ENCODE measurements at regions not wholly inside any gene's neighbourhood (a gene's known extent, or its start where the extent isn't known, plus 50 kb on each side); places are given as distances from the start of the nearest gene placed in this dataset.

DNA sequence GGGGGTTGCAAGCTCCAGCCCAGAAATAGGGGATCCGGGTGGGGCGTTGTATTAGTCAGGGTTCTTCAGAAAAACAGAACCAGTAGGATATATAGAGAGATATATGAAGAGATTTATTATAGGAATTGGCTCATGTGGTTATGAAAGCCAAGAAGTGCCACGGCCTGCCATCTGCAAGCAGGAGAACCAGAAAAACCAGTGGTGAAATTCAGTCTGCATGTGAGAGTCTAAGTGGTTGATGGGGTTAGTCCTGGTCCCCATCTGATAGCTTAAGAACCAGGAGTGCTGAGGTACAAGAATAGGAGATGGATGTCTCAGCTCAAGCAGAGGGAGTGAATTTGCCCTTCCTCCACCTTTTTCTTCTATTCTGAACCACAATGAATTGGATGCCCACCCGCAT, 123.4 kb upstream of the APC start:
- no peaks in the 10 kb centered on the region for H3K4me1 ChIP-seq
- H3K9me3 ChIP-seq = no peaks in the 10 kb centered on the region
- H3K27me3 ChIP-seq = no peaks in the 10 kb centered on the region
- TF ChIP-seq, protein P1, sequence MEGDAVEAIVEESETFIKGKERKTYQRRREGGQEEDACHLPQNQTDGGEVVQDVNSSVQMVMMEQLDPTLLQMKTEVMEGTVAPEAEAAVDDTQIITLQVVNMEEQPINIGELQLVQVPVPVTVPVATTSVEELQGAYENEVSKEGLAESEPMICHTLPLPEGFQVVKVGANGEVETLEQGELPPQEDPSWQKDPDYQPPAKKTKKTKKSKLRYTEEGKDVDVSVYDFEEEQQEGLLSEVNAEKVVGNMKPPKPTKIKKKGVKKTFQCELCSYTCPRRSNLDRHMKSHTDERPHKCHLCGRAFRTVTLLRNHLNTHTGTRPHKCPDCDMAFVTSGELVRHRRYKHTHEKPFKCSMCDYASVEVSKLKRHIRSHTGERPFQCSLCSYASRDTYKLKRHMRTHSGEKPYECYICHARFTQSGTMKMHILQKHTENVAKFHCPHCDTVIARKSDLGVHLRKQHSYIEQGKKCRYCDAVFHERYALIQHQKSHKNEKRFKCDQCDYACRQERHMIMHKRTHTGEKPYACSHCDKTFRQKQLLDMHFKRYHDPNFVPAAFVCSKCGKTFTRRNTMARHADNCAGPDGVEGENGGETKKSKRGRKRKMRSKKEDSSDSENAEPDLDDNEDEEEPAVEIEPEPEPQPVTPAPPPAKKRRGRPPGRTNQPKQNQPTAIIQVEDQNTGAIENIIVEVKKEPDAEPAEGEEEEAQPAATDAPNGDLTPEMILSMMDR (IDR thresholded peaks at IDR 0.05) = no peak
- H3K27ac ChIP-seq = no peak overlapping the region
- 94 to 97% methylated on average over 4 of the region's 4 CpGs for WGBS, 2 donors
- H3K36me3 ChIP-seq = no peaks in the 10 kb centered on the region
- H3K4me3 ChIP-seq = no peak overlapping the region
- intact Hi-C loops (cut with DNase I) = loop anchor here in 1 of 10 donors (5.0 kb wide), 1 partner anchor 228 kb away; no protein-coding TSS in a partner anchor
- DNase-seq = no peak
- ATAC-seq = no peak

DNA sequence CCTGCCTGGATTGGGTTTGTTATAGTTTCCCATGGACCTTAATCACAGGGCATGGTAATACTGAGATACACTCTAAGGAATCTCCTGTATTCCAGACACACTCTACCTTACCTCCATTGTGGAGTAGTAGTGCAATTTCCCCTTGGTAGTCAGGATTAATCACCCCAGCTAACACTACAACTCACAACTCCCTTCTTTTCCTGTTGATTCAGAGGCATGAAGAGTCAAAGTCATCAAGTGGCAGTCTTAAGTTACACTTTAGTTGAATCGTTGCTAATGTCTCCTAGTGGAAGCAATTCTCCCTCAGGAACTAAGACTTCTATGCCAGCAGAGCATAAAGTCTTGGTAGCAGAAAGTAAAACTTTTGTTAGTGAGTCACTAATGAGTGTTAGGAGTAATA, 122.7 kb upstream of the APC start:
- H3K36me3 ChIP-seq = no peaks in the 10 kb centered on the region
- TF ChIP-seq, protein P1 (IDR thresholded peaks at IDR 0.05) = no peak
- no peaks in the 10 kb centered on the region for H3K9me3 ChIP-seq
- ATAC-seq (no peak), DNase-seq (no peak)
- H3K27ac ChIP-seq = no peak overlapping the region
- H3K4me1 ChIP-seq = no peaks in the 10 kb centered on the region
- no peaks in the 10 kb centered on the region for H3K27me3 ChIP-seq
- intact Hi-C loops (cut with DNase I) = loop anchor here in 1 of 10 donors (5.0 kb wide), 1 partner anchor 227 kb away; no protein-coding TSS in a partner anchor
- H3K4me3 ChIP-seq = no peak overlapping the region
- 59 to 63% methylated on average over 1 of the region's 1 CpG for WGBS, 2 donors

DNA sequence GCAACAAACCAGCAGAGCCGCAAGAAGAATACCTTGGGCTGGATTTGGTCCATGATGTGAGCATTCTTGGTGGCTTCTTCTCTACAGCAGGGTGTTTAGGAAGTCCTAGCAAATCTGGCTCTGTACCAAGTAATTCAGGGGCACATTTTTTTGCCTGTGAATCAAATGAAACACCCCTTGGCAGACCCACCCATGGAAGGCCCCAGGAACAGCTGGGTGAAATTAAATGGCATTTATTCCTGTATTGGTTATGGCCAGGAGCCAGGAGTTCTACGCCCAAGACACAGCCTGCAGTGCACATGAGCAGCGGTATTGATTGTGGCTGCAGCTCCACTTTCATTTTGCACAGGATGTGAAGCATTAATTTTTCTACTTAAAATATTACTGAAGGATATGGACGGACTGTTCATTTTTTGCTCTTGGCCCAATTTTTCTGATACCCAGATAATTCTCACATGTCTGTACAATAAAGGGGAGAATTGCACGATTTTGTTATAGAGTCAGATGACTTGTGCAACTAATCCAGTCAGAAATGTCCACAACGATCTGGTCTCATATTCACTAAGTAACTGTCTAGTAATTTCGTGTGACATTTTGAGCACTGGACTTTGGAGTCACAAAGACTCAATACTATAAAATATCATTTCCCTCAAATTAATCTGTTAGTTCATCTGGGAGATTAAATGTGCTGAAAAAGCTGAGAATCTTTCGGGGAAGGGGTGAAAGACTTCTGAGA, 120.7 kb upstream of the APC start:
- intact Hi-C loops (cut with DNase I) = no loop called here
- ATAC-seq (no peak), DNase-seq (no peak)
- TF ChIP-seq, protein P1 (IDR thresholded peaks at IDR 0.05) = no peak
- WGBS, 2 donors = 82 to 83% methylated on average over 8 of the region's 8 CpGs
- no peaks in the 10 kb centered on the region for H3K36me3 ChIP-seq
- H3K9me3 ChIP-seq = no peaks in the 10 kb centered on the region
- no peaks in the 10 kb centered on the region for H3K4me1 ChIP-seq
- no peaks in the 10 kb centered on the region for H3K27me3 ChIP-seq
- H3K4me3 ChIP-seq = no peak overlapping the region
- H3K27ac ChIP-seq = no peak overlapping the region

DNA sequence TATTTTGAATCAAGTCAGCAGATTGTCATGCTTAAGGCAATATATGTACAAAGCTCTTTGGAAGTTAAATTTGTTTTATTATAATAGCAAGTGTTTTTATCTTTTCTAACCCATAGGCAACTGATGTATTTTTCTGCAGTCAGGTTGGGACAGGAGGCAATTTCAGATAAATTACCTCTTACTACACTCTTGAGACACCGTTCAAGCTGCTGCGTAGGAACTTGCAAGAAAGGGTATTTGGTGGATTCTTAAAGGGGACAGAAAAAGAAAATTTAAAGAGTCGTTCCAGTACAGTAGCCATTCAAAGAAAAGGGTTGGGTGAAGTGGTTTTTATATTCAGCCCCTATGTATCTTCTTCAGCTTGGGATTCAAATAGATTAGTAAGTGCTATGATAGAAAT, 112.4 kb upstream of the APC start:
- DNase-seq (no peak), ATAC-seq (no peak)
- Histone ChIP-seq H3K9me3 (no peaks in the 10 kb centered on the region), H3K4me1 (peaks cover 0 to 28% (median 0%) of the 10 kb centered on the region in 9 donors), H3K36me3 (no peaks in the 10 kb centered on the region), H3K4me3 (no peak overlapping the region), H3K27me3 (peaks cover 0 to 7% (median 0%) of the 10 kb centered on the region in 7 donors), H3K27ac (peak overlapping the region in 4 of 10 donors; percentile 6 to 56 (median 34))
- TF ChIP-seq, protein P1 (IDR thresholded peaks at IDR 0.05) = no peak
- intact Hi-C loops (cut with DNase I) = loop anchor here in 2 of 10 donors (5.0 kb wide), 2 partner anchors 57 to 62 kb away; no protein-coding TSS in a partner anchor
- 52 to 56% methylated on average over 3 of the region's 3 CpGs for WGBS, 2 donors
